Stomach smooth muscle (tissue), 2 donors: ENCODE measurements at regions not wholly inside any gene's neighbourhood (a gene's known extent, or its start where the extent isn't known, plus 50 kb on each side); places are given as distances from the start of the nearest gene placed in this dataset.

Experiments used
- H3K27ac ChIP-seq: one replicate; pipeline ENCODE4 v1.7.0; 2013; ENCODE audit warnings: mild to moderate bottlenecking, low read length, inconsistent platforms
- H3K27me3 ChIP-seq, 2 donors: one replicate each; pipeline ENCODE4 v1.7.0; 2013; ENCODE audit warnings: low read length in 2 of 2; ENCODE audit not compliant: insufficient read depth in 2 of 2, control insufficient read depth in 1 of 2
- H3K36me3 ChIP-seq, 2 donors: one replicate each; pipeline ENCODE4 v1.7.0; 2013; ENCODE audit warnings: low read length in 2 of 2; ENCODE audit not compliant: control insufficient read depth in 2 of 2, insufficient read depth in 2 of 2
- H3K4me1 ChIP-seq: one replicate; pipeline ENCODE4 v1.7.0; 2013; ENCODE audit warnings: low read length; ENCODE audit not compliant: control insufficient read depth, insufficient read depth
- H3K4me3 ChIP-seq, 2 donors: one replicate each; pipeline ENCODE4 v1.7.0; 2013; ENCODE audit warnings: low read length in 2 of 2
- H3K9ac ChIP-seq, 2 donors: one replicate each; pipeline ENCODE4 v1.7.0; 2013; ENCODE audit warnings: low read length in 2 of 2, mild to moderate bottlenecking in 1 of 2
- H3K9me3 ChIP-seq, 2 donors: one replicate each; pipeline ENCODE4 v1.7.0; 2013; ENCODE audit warnings: low read length in 2 of 2; ENCODE audit not compliant: control insufficient read depth in 2 of 2
- donor health status: healthy.
- donor health status: Pancreatic carcinoma.

- Histone ChIP-seq H3K36me3 (no peaks in the 10 kb centered on the region), H3K4me3 (no peak overlapping the region), H3K9me3 (peaks cover 0 to 5% of the 10 kb centered on the region in 2 donors), H3K27me3 (no peaks in the 10 kb centered on the region), H3K4me1 (no peaks in the 10 kb centered on the region), H3K27ac (no peak overlapping the region), H3K9ac (no peak overlapping the region)
Observed at GRCh38 chr3:135803028-135803692, 162.4 kb upstream of the PPP2R3A start.

- Histone ChIP-seq H3K9me3 (peaks cover 0 to 2% of the 10 kb centered on the region in 2 donors), H3K27me3 (peaks cover 0 to 6% of the 10 kb centered on the region in 2 donors), H3K9ac (no peak overlapping the region), H3K4me3 (no peak overlapping the region), H3K36me3 (no peaks in the 10 kb centered on the region), H3K4me1 (no peaks in the 10 kb centered on the region), H3K27ac (no peak overlapping the region)
Observed at GRCh38 chr3:135805752-135806151, 159.8 kb upstream of the PPP2R3A start.

GRCh38 chr3:135806317-135806716 lies 159.2 kb upstream of the PPP2R3A start:
- Histone ChIP-seq H3K4me1 (no peaks in the 10 kb centered on the region), H3K9me3 (peaks cover 0 to under 1% of the 10 kb centered on the region in 2 donors), H3K27me3 (peaks cover 0 to 6% of the 10 kb centered on the region in 2 donors), H3K9ac (no peak overlapping the region), H3K36me3 (no peaks in the 10 kb centered on the region), H3K27ac (no peak overlapping the region), H3K4me3 (no peak overlapping the region)

- H3K4me1 ChIP-seq, result no peaks in the 10 kb centered on the region
- no peak overlapping the region for H3K9ac ChIP-seq
- H3K4me3 ChIP-seq, result no peak overlapping the region
- H3K9me3 ChIP-seq, result no peaks in the 10 kb centered on the region
- no peaks in the 10 kb centered on the region for H3K36me3 ChIP-seq
- peaks cover 0 to 11% of the 10 kb centered on the region in 2 donors for H3K27me3 ChIP-seq
- no peak overlapping the region for H3K27ac ChIP-seq
Observed at GRCh38 chr3:135807879-135808278, 157.6 kb upstream of the PPP2R3A start.

GRCh38 chr3:135809021-135809634 lies 156.4 kb upstream of the PPP2R3A start:
- Histone ChIP-seq H3K36me3 (no peaks in the 10 kb centered on the region), H3K9ac (no peak overlapping the region)

GRCh38 chr3:135811651-135812050 lies 153.9 kb upstream of the PPP2R3A start:
- peaks cover 0 to 11% of the 10 kb centered on the region in 2 donors for H3K27me3 ChIP-seq
- H3K4me3 ChIP-seq, result no peak overlapping the region
- no peaks in the 10 kb centered on the region for H3K9me3 ChIP-seq
- no peak overlapping the region for H3K27ac ChIP-seq
- no peak overlapping the region for H3K9ac ChIP-seq
- H3K4me1 ChIP-seq, result no peaks in the 10 kb centered on the region
- H3K36me3 ChIP-seq, result no peaks in the 10 kb centered on the region

More at GRCh38 chr3:135809021-135809634, 156.4 kb upstream of the PPP2R3A start:
- H3K9me3 ChIP-seq, result no peaks in the 10 kb centered on the region
- H3K4me3 ChIP-seq, result no peak overlapping the region
- H3K27me3 ChIP-seq, result peaks cover 0 to 11% of the 10 kb centered on the region in 2 donors
- no peaks in the 10 kb centered on the region for H3K4me1 ChIP-seq
- no peak overlapping the region for H3K27ac ChIP-seq

GRCh38 chr3:135812057-135812456 lies 153.5 kb upstream of the PPP2R3A start:
- Histone ChIP-seq H3K36me3 (no peaks in the 10 kb centered on the region), H3K27me3 (peaks cover 0 to 13% of the 10 kb centered on the region in 2 donors), H3K9ac (no peak overlapping the region), H3K4me3 (no peak overlapping the region), H3K9me3 (no peaks in the 10 kb centered on the region), H3K4me1 (no peaks in the 10 kb centered on the region), H3K27ac (no peak overlapping the region)

- Histone ChIP-seq H3K9me3 (no peaks in the 10 kb centered on the region), H3K27ac (no peak overlapping the region), H3K36me3 (no peaks in the 10 kb centered on the region), H3K4me3 (no peak overlapping the region), H3K4me1 (no peaks in the 10 kb centered on the region), H3K27me3 (no peaks in the 10 kb centered on the region), H3K9ac (no peak overlapping the region)
Observed at GRCh38 chr3:135834465-135834864, 131.1 kb upstream of the PPP2R3A start.

- no peak overlapping the region for H3K27ac ChIP-seq
- no peaks in the 10 kb centered on the region for H3K27me3 ChIP-seq
- no peak overlapping the region for H3K4me3 ChIP-seq
- H3K36me3 ChIP-seq, result no peaks in the 10 kb centered on the region
- no peaks in the 10 kb centered on the region for H3K4me1 ChIP-seq
- no peaks in the 10 kb centered on the region for H3K9me3 ChIP-seq
- H3K9ac ChIP-seq, result no peak overlapping the region
Observed at GRCh38 chr3:135837977-135838631, 127.4 kb upstream of the PPP2R3A start.

GRCh38 chr3:135840436-135840835 lies 125.1 kb upstream of the PPP2R3A start:
- Histone ChIP-seq H3K4me3 (no peak overlapping the region), H3K9ac (no peak overlapping the region), H3K27me3 (peaks cover 0 to 2% of the 10 kb centered on the region in 2 donors), H3K27ac (no peak overlapping the region), H3K4me1 (no peaks in the 10 kb centered on the region), H3K9me3 (no peaks in the 10 kb centered on the region), H3K36me3 (no peaks in the 10 kb centered on the region)

GRCh38 chr3:135844386-135844785 lies 121.1 kb upstream of the PPP2R3A start:
- Histone ChIP-seq H3K4me3 (no peak overlapping the region), H3K9ac (no peak overlapping the region), H3K4me1 (no peaks in the 10 kb centered on the region), H3K9me3 (no peaks in the 10 kb centered on the region), H3K36me3 (no peaks in the 10 kb centered on the region), H3K27me3 (peaks cover 0 to 2% of the 10 kb centered on the region in 2 donors), H3K27ac (no peak overlapping the region)
